ENCODE measurements at regions not wholly inside any gene's neighbourhood (a gene's known extent, or its start where the extent isn't known, plus 50 kb on each side); places are given as distances from the start of the nearest gene placed in this dataset.

GRCh38 chr2:181828122-181828705 is 63.3 kb upstream of the ITPRID2 start (continued):
- TF ChIP-seq ZBTB10 (tag by site-specific recombination; IDR thresholded peaks at IDR 0.05): no peak
- TF ChIP-seq GLI4 (tag by site-specific recombination; IDR thresholded peaks at IDR 0.05): no peak
- no peak for TF ChIP-seq ZNF555 (tag by site-specific recombination; conservative IDR thresholded peaks at IDR 0.05)
- no peak for TF ChIP-seq ZNF239 (tag by site-specific recombination; IDR thresholded peaks at IDR 0.05)
- no peak for TF ChIP-seq HOXD13 (CRISPR knock-in tag; IDR thresholded peaks at IDR 0.05; ENCODE audit: borderline replicate concordance)
- TF ChIP-seq ZNF274 (IDR thresholded peaks at IDR 0.05; ENCODE audit: low read length): no peak
- no peak for TF ChIP-seq ZNF274 (tag by site-specific recombination; IDR thresholded peaks at IDR 0.05; ENCODE audit: borderline replicate concordance)

- Histone ChIP-seq H3K4me1 (ENCODE audit: control insufficient read depth, insufficient read depth, low read length) (no peaks in the 10 kb centered on the region), H3K4me3 (ENCODE audit: low read depth, low read length) (no peak overlapping the region), H3K36me3 (ENCODE audit: control insufficient read depth in 2 of 2, insufficient read depth in 1 of 2, low read length in 2 of 2) (no peaks in the 10 kb centered on the region), H3K9me3 (ENCODE audit: control insufficient read depth, insufficient read depth, low read depth, low read length) (no peaks in the 10 kb centered on the region), H3K27ac (ENCODE audit: extremely low read depth, low read depth, low read length) (no peak overlapping the region)
- TF ChIP-seq ZNF274 (IDR thresholded peaks at IDR 0.05; ENCODE audit: low read length) (no peak), ZNF274 (tag by site-specific recombination; IDR thresholded peaks at IDR 0.05; ENCODE audit: borderline replicate concordance) (no peak), SALL2 (tag by site-specific recombination; IDR thresholded peaks at IDR 0.05; ENCODE audit: borderline replicate concordance) (no peak), ZNF677 (tag by site-specific recombination; IDR thresholded peaks at IDR 0.05) (no peak), ZNF843 (tag by site-specific recombination; IDR thresholded peaks at IDR 0.05) (no peak), ZNF585B (tag by site-specific recombination; IDR thresholded peaks at IDR 0.05) (no peak), ZNF530 (tag by site-specific recombination; IDR thresholded peaks at IDR 0.05; ENCODE audit: low read depth) (no peak), AEBP2 (tag by site-specific recombination; IDR thresholded peaks at IDR 0.05; ENCODE audit: borderline replicate concordance) (no peak), ZNF645 (tag by site-specific recombination; IDR thresholded peaks at IDR 0.05) (no peak), ZNF544 (tag by site-specific recombination; IDR thresholded peaks at IDR 0.05) (no peak), ZBTB10 (tag by site-specific recombination; IDR thresholded peaks at IDR 0.05) (no peak), ZNF24 (tag by site-specific recombination; IDR thresholded peaks at IDR 0.05) (no peak), ZBTB8A (tag by site-specific recombination; IDR thresholded peaks at IDR 0.05) (no peak), ATF2 (tag by site-specific recombination; IDR thresholded peaks at IDR 0.05; ENCODE audit: low read depth) (no peak)
- ChIA-PET CTCF (no interaction called here), POLR2A (no interaction called here)
These were observed 62.3 kb upstream of the ITPRID2 start for GRCh38 chr2:181829230-181829629.

Data from HEK293 (cell line).